ENCODE measurements at regions not wholly inside any gene's neighbourhood (a gene's known extent, or its start where the extent isn't known, plus 50 kb on each side); places are given as distances from the start of the nearest gene placed in this dataset.
"Not testable (repeated sequence)": the region's sequence is repeated elsewhere in the genome, so short reads cannot be mapped to it uniquely, and the experiment has no call there.

- Histone ChIP-seq H3K4me3 (no peak overlapping the region), H3K4me1 (no peaks in the 10 kb centered on the region), H3K9me3 (no peaks in the 10 kb centered on the region), H3K27me3 (no peaks in the 10 kb centered on the region), H3K36me3 (no peaks in the 10 kb centered on the region), H3K27ac (no peak overlapping the region)
- no peak for ATAC-seq
- intact Hi-C loops (cut with DNase I): no loop called here
- no peak for DNase-seq
- TF ChIP-seq CTCF (IDR thresholded peaks at IDR 0.05): no peak
These were observed 73.8 kb upstream of the ELN start for GRCh38 chr7:73954181-73954580.

DNA sequence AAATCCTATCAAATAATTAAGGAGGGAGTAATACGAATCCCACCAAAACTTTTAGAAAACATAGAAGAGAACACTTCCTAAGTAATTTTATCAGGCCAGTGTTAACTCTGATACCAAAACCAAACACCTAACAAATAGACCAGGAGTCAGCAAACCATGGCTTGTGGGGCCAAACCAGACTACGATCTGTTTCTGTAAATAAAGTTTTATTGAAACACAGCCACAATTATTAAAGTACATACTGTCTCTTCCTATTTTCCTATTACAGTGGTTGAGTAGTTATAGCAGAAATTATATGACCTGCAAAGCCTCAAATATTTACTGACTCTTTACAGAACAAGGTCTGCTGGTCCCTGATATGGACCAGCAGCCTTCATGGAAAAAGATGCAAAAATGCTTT, 73.1 kb upstream of the ELN start:
- no peaks in the 10 kb centered on the region for H3K27me3 ChIP-seq
- H3K27ac ChIP-seq: no peak overlapping the region
- H3K36me3 ChIP-seq: no peaks in the 10 kb centered on the region
- no peaks in the 10 kb centered on the region for H3K9me3 ChIP-seq
- no peaks in the 10 kb centered on the region for H3K4me1 ChIP-seq
- no peak for DNase-seq
- no peak for TF ChIP-seq CTCF (IDR thresholded peaks at IDR 0.05)
- intact Hi-C loops (cut with DNase I): no loop called here
- H3K4me3 ChIP-seq: no peak overlapping the region
- no peak for ATAC-seq

DNA sequence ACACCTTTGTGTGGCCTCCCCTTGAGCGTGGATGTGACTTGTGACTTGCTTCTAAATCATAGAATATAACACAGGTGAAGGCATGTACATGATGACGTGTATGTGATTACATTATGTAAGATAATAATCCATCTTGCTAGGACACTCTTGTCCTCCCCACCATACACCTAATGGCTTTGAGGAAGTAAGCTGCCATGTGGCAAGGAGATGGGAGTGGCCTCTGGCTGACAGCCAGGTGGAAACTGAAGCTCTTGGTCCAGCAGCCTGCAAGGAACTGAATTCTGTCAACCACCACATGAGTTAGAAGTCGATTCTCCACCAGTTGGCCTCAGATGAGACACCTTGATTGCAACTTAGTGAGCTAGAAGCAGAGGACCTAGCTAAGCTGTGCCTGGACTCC, 67.4 kb upstream of the ELN start:
- no peak for DNase-seq
- no peak for TF ChIP-seq CTCF (IDR thresholded peaks at IDR 0.05)
- Histone ChIP-seq H3K36me3 (no peaks in the 10 kb centered on the region), H3K4me1 (no peaks in the 10 kb centered on the region), H3K27ac (no peak overlapping the region), H3K4me3 (no peak overlapping the region), H3K9me3 (peaks cover 6% of the 10 kb centered on the region), H3K27me3 (no peaks in the 10 kb centered on the region)
- intact Hi-C loops (cut with DNase I): no loop called here
- ATAC-seq: peak; percentile 39

- H3K4me1 ChIP-seq; H3K4me3 ChIP-seq; DNase-seq; H3K36me3 ChIP-seq; H3K9me3 ChIP-seq; intact Hi-C loops (cut with DNase I); H3K27me3 ChIP-seq; ATAC-seq; H3K27ac ChIP-seq: not testable (repeated sequence)
These were observed 66.0 kb upstream of the ELN start for GRCh38 chr7:73961991-73962390.

GRCh38 chr7:73963252-73963822, 64.6 kb upstream of the ELN start:
- Histone ChIP-seq H3K36me3 (no peaks in the 10 kb centered on the region), H3K4me1 (no peaks in the 10 kb centered on the region), H3K27ac (no peak overlapping the region), H3K4me3 (no peak overlapping the region), H3K27me3 (no peaks in the 10 kb centered on the region), H3K9me3 (peaks cover 6% of the 10 kb centered on the region)
- no peak for TF ChIP-seq CTCF (IDR thresholded peaks at IDR 0.05)
- no peak for ATAC-seq
- no peak for DNase-seq
- intact Hi-C loops (cut with DNase I): no loop called here

GRCh38 chr7:73964786-73965185, 63.2 kb upstream of the ELN start:
- ATAC-seq (peak; percentile 22), DNase-seq (no peak)
- Histone ChIP-seq H3K27ac (no peak overlapping the region), H3K36me3 (no peaks in the 10 kb centered on the region), H3K9me3 (peaks cover 6% of the 10 kb centered on the region), H3K4me1 (no peaks in the 10 kb centered on the region), H3K4me3 (no peak overlapping the region), H3K27me3 (no peaks in the 10 kb centered on the region)
- no peak for TF ChIP-seq CTCF (IDR thresholded peaks at IDR 0.05)
- intact Hi-C loops (cut with DNase I): no loop called here
